OCI-LY7 (cell line): ENCODE measurements at regions not wholly inside any gene's neighbourhood (a gene's known extent, or its start where the extent isn't known, plus 50 kb on each side); places are given as distances from the start of the nearest gene placed in this dataset.
A peak's percentile ranks its signal among the peaks of the same experiment; 100 is the strongest.

Experiments
- BruUV-seq: library from RNA; stranded (reverse); fragments of 400-500 nt; replicated peaks from 2 replicates; lab custom pipeline; 2021; lab: Mats Ljungman, UMichigan
- CTCF ChIA-PET: fragments of 300-600 bp; sonication (Branson Sonifier 250); formaldehyde crosslinking; loops from one replicate; lab custom pipeline; 2022; ENCODE audit warnings: antibody characterized with exemption; ENCODE audit not compliant: unreplicated experiment; lab: Charles Lee
- POLR2A ChIA-PET: fragments of 300-600 bp; sonication (Branson Sonifier 250); formaldehyde crosslinking; loops from one replicate; lab custom pipeline; 2022; ENCODE audit warnings: antibody characterized with exemption; lab: Charles Lee
- DNase-seq: peaks from one replicate; pipeline ENCODE4 v3.0.0-alpha.2; 2015; ENCODE audit warnings: low spot score
- H2AFZ ChIP-seq: fragments of 200-600 bp; sonication (generic), shearing (Covaris generic); 2 replicates; pipeline ENCODE4 v1.6.1; 2014; ENCODE audit warnings: mild to moderate bottlenecking, antibody characterized with exemption, low read length, moderate library complexity
- H3K27ac ChIP-seq: fragments of 200-600 bp; sonication (generic); 2 replicates; pipeline ENCODE4 v1.5.1; 2014; ENCODE audit warnings: mixed run types, low read depth, mild to moderate bottlenecking, moderate library complexity, low read length, inconsistent platforms; ENCODE audit not compliant: poor library complexity, severe bottlenecking
- H3K36me3 ChIP-seq: fragments of 200-600 bp; sonication (generic); 2 replicates; pipeline ENCODE4 v1.6.1; 2014; ENCODE audit warnings: mild to moderate bottlenecking, antibody characterized with exemption, low read length, moderate library complexity, mixed read lengths; ENCODE audit not compliant: insufficient read depth
- H3K4me1 ChIP-seq: fragments of 200-600 bp; sonication (generic); 2 replicates; pipeline ENCODE4 v1.5.1; 2014; ENCODE audit warnings: mild to moderate bottlenecking, low read length; ENCODE audit not compliant: insufficient read depth, poor library complexity, severe bottlenecking
- H3K4me2 ChIP-seq: fragments of 200-600 bp; sonication (generic); 2 replicates; pipeline ENCODE4 v1.6.1; 2014; ENCODE audit warnings: mild to moderate bottlenecking, low read length
- H3K4me3 ChIP-seq: fragments of 200-600 bp; sonication (generic); 2 replicates; pipeline ENCODE4 v1.5.1; 2014; ENCODE audit warnings: mild to moderate bottlenecking, low read depth, low read length; ENCODE audit not compliant: poor library complexity, severe bottlenecking
- H3K79me2 ChIP-seq: fragments of 200-600 bp; sonication (generic); 2 replicates; pipeline ENCODE4 v1.6.1; 2016; ENCODE audit warnings: low read depth, mild to moderate bottlenecking, low read length, moderate library complexity, mixed read lengths; ENCODE audit not compliant: insufficient read depth
- H3K9me2 ChIP-seq: fragments of 200-600 bp; sonication (generic); 2 replicates; pipeline ENCODE4 v1.6.1; 2016; ENCODE audit warnings: mild to moderate bottlenecking, low read length, mixed read lengths; ENCODE audit not compliant: insufficient read depth
- H3K9me3 ChIP-seq: fragments of 200-600 bp; sonication (generic); 2 replicates; pipeline ENCODE4 v1.6.1; 2014; ENCODE audit warnings: mild to moderate bottlenecking, mixed run types, low read length, mixed read lengths
- H4K20me1 ChIP-seq: fragments of 200-600 bp; sonication (generic); 2 replicates; pipeline ENCODE4 v1.6.1; 2014; ENCODE audit warnings: mild to moderate bottlenecking, antibody characterized with exemption, low read length, moderate library complexity, mixed read lengths; ENCODE audit not compliant: insufficient read depth
- EZH2phosphoT487 ChIP-seq: fragments of 200-600 bp; sonication (generic); IDR thresholded peaks from 2 replicates; pipeline ENCODE4 v1.6.1; 2018; ENCODE audit warnings: low read depth, borderline replicate concordance, mild to moderate bottlenecking, mixed run types, antibody characterized with exemption, low read length, moderate library complexity, mixed read lengths
- intact Hi-C: fragments of 100-400 bp; cut with micrococcal nuclease; formaldehyde crosslinking; loops from one replicate; pipeline ENCODE4 v1.10.0; 2022; ENCODE audit not compliant: unreplicated experiment
- TF ChIP-seq, protein P1 (sequence below): fragments of 200-600 bp; sonication (generic); conservative IDR thresholded peaks from 2 replicates; pipeline ENCODE4 v1.5.1; 2014; ENCODE audit warnings: mild to moderate bottlenecking, antibody characterized with exemption, low read length, moderate library complexity, mixed read lengths

DNA sequence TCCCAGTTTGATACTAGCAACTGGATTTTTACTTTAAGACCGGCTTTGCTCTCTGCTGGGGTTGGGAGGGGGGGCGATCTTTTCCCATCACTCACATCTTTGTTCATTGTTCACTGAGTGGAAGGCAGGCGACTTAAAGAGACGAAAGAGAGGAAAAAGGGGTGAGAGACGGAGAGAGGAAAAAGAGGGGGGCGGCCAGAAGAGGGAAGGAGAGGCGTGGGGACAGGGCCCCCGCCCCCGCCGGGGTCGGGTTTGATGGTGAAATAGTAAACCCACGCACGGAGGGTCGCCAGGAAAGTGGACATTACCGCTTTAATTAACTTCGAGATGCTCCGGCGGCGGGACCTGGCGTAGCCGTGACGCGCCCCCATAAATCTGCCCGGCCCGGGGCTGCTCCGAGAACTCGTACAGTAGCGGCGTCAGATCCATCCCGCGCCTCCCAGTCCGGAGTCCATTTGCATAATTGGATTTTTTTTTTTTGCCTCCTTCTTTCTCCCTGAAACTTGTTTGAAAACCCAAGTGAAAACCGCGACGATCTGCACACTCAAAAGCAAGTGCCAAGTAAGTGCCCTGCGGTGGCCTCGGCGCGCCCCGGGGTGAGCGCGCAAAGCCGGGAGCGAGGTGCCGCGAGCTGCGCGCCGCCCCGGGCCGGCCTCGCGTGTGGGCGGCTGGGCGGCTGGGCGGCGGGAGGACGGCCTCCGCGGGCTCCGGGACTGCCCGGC, 143.9 kb upstream of the ZNF536 start:
- POLR2A ChIA-PET: no interaction called here
- no peaks in the 10 kb centered on the region for H3K4me1 ChIP-seq
- H3K9me3 ChIP-seq: no peaks in the 10 kb centered on the region
- H4K20me1 ChIP-seq: no peaks in the 10 kb centered on the region
- H3K27ac ChIP-seq: no peak overlapping the region
- no peaks in the 10 kb centered on the region for H3K9me2 ChIP-seq
- H3K4me3 ChIP-seq: no peak overlapping the region
- no peaks in the 10 kb centered on the region for H3K36me3 ChIP-seq
- CTCF ChIA-PET: no interaction called here
- no peak for DNase-seq
- peak overlapping the region; percentile 44; the same call in 1 of the 2 replicates for H3K4me2 ChIP-seq
- no peak overlapping the region for H2AFZ ChIP-seq
- TF ChIP-seq EZH2phosphoT487: no peak
- TF ChIP-seq, protein P1, sequence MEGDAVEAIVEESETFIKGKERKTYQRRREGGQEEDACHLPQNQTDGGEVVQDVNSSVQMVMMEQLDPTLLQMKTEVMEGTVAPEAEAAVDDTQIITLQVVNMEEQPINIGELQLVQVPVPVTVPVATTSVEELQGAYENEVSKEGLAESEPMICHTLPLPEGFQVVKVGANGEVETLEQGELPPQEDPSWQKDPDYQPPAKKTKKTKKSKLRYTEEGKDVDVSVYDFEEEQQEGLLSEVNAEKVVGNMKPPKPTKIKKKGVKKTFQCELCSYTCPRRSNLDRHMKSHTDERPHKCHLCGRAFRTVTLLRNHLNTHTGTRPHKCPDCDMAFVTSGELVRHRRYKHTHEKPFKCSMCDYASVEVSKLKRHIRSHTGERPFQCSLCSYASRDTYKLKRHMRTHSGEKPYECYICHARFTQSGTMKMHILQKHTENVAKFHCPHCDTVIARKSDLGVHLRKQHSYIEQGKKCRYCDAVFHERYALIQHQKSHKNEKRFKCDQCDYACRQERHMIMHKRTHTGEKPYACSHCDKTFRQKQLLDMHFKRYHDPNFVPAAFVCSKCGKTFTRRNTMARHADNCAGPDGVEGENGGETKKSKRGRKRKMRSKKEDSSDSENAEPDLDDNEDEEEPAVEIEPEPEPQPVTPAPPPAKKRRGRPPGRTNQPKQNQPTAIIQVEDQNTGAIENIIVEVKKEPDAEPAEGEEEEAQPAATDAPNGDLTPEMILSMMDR: no peak
- H3K79me2 ChIP-seq: no peaks in the 10 kb centered on the region
- intact Hi-C loops: no loop called here
- BruUV-seq: no TSS peak

DNA sequence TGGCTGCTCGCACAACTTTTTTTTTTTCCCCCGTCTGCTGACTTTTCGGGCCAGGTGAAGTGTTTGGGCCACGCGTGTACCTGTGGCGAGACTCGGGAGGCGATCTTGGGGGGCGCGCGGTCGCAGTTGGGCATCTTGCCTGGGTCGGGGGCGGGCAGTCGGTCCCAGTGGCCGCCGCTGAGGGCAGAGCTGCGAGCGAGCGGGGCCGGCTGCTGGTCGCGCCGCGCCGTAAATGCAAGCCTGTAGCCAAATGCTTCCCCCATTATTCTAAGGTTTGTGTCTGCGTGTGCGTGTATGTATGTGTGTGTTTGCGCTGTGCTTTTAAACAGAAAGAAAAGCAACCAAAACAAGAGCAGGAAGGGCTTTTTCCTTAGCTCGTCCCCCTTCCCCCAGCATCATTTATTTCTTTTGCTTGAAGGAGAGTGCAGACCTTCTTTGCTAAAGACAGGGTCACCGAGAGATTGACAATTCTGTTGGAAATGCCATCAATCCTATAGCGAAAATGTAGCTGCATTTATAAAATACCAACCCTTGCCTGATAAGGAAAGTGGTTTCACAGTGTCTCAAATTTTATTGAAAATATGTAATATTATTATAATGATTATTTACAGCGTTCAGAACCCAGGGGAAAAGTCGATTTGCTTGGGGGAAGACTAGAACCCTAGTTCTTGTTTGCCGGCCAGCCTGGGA, 143.2 kb upstream of the ZNF536 start:
- TF ChIP-seq, protein P1: no peak
- no peak for TF ChIP-seq EZH2phosphoT487
- BruUV-seq: no TSS peak
- H3K4me2 ChIP-seq: no peak overlapping the region
- H3K9me3 ChIP-seq: no peaks in the 10 kb centered on the region
- H3K36me3 ChIP-seq: no peaks in the 10 kb centered on the region
- no peak overlapping the region for H2AFZ ChIP-seq
- no peak overlapping the region for H3K4me3 ChIP-seq
- H3K9me2 ChIP-seq: no peaks in the 10 kb centered on the region
- intact Hi-C loops: no loop called here
- H4K20me1 ChIP-seq: no peaks in the 10 kb centered on the region
- no peak overlapping the region for H3K27ac ChIP-seq
- no peaks in the 10 kb centered on the region for H3K79me2 ChIP-seq
- ChIA-PET CTCF (no interaction called here), POLR2A (no interaction called here)
- H3K4me1 ChIP-seq: no peaks in the 10 kb centered on the region
- DNase-seq: no peak

DNA sequence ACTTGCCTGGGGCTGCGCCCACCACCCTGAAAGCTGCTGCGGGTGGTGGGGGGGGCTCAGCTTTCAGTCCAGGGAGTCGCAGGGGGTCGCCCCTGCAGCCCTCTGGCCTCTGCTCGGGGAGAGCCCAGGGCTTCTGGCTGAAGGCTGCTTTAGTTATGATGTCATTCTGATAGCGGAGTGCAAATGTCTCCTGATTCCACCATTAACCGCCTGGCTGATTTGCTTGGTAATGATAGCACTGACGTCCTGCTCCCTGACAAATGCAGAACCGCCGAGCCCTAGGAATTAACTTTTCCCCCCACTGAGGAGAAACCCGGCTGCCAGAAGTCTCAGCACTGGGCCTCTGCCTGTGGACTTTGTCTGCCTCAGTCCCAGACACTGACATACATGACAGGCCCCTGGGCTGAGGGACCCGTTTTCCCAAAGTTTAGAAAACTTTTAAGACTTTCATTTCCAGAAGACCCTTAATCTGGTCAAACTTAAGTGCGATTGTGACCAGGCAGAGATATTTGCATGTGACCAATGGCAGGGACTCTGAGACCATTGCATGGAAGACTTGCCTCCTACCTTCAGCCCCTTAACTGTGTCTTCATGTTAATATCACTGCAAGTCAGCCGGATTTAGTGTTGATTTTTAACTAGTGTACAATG, 142.5 kb upstream of the ZNF536 start:
- H3K4me2 ChIP-seq: no peak overlapping the region
- DNase-seq: no peak
- no TSS peak for BruUV-seq

More for the DNA sequence above, 142.5 kb upstream of the ZNF536 start:
- intact Hi-C loops: no loop called here
- Histone ChIP-seq H3K9me2 (no peaks in the 10 kb centered on the region), H4K20me1 (no peaks in the 10 kb centered on the region), H2AFZ (no peak overlapping the region), H3K9me3 (no peaks in the 10 kb centered on the region), H3K27ac (no peak overlapping the region), H3K36me3 (no peaks in the 10 kb centered on the region), H3K4me1 (no peaks in the 10 kb centered on the region), H3K4me3 (no peak overlapping the region), H3K79me2 (no peaks in the 10 kb centered on the region)
- ChIA-PET POLR2A (no interaction called here), CTCF (no interaction called here)
- TF ChIP-seq EZH2phosphoT487: no peak
- TF ChIP-seq, protein P1: no peak
